ENCODE measurements at regions not wholly inside any gene's neighbourhood (a gene's known extent, or its start where the extent isn't known, plus 50 kb on each side); places are given as distances from the start of the nearest gene placed in this dataset.

DNA sequence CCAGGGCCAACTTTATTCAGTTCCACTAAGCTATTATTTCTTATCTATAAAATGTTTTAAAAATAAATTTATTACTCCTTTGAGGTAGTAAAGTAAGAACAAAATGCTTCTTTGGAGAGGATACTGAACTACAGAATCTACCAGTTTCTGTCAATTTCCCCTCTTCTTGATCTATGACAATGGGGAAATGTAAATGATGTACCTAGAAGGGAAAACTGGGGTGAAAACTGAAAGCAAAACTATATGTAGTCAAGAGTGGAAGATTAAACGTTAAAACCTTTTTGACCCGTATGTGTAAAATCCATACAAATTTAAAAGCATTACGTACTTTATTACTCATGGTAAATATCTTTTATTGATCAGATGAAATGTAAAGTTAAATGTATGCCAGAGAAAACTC, 1287.8 kb upstream of the TMEFF2 start (continued):
- TF ChIP-seq MAFK (IDR thresholded peaks at IDR 0.05; ENCODE audit: low read depth, low read length) (no peak), PHF8 (conservative IDR thresholded peaks at IDR 0.05; ENCODE audit: low read depth, low read length) (no peak), TAF7 (optimal IDR thresholded peaks at IDR 0.05; ENCODE audit: borderline replicate concordance, low read depth, low read length) (no peak), CBX5 (IDR thresholded peaks at IDR 0.05; ENCODE audit: low read depth, low read length) (no peak)
